NCI-H524 (cell line): ENCODE measurements at regions not wholly inside any gene's neighbourhood (a gene's known extent, or its start where the extent isn't known, plus 50 kb on each side); places are given as distances from the start of the nearest gene placed in this dataset.
"Not testable (repeated sequence)": the region's sequence is repeated elsewhere in the genome, so short reads cannot be mapped to it uniquely, and the experiment has no call there.

ENCODE experiments used
- DNase-seq, 2 experiments: peaks; one replicate each; lab custom pipeline; 2025; lab: John Stamatoyannopoulos, UW

DNA sequence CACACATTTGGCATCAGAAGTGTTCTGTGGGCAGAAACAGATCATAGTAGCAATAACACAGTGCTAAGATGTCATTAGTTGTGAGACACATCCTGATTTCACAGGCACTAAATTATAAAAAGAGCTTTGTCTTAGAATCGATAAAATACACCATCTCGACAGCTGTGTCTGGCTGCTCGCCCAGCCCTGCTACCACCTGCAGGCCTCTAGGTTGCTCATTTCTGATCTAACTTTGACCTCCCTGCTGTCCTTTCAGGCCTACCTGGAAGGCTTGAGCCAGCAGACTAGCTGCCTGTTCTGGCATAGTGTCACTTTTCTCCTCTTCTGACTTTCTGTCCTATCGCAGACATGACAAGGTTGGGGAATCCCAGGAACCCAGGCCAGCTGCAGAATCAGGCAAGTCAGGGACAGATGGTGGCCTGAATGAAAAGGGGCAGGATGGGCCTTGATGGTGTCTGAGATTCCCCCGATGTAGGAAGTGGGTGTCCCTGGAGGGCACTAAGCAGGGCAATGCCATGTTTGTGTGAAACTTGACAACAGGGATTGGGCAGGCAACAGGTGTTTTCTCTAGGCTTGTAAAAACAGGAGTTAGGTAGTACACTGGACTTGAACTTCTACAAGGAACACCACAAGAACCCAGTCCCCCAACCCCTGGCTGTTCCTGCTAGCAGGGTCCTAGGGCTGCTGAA lies 66.6 kb upstream of the RHOU start:
- DNase-seq: no peak

DNA sequence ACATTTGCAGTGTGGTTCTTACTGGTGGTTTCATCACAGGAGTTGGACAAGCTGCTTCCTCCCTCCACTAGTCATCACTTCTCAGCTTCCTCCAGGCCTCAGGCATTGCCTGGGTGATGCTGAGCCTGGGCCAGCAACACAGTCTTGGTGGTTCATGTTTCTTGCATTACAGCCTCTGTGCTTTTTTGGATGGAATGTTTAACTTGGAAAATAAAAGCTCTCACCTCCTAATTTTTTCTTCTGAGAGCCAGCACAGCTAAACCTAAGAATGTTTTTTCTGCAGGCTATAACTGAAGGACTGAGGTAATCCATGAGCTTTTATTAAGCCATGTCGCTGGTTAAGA lies 66.1 kb upstream of the RHOU start:
- DNase-seq: no peak

DNA sequence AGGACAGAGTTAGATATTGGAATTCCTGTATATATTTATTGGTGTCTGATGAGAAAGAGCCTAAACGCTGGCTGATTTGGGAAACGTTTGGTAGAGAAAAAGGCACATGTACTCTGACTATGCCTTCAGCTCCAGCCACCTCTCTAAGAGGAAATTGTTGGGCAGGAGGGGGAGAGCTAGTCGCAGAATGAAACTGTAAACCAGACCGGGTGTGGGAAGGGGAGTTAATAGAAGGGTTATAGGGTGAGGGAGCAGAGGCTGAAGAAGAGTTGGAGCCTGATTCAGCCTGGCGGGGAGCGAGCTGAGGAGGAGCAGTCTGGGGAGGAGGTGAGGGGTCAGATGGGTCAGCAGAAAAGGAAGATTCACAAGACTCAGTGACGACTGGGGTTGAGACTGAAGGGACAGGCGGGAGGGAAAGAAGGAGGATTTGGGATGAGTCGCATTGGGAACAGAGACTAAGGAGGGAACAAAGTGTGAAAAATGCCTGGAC lies 54.2 kb upstream of the RHOU start:
- not testable (repeated sequence) for DNase-seq

DNA sequence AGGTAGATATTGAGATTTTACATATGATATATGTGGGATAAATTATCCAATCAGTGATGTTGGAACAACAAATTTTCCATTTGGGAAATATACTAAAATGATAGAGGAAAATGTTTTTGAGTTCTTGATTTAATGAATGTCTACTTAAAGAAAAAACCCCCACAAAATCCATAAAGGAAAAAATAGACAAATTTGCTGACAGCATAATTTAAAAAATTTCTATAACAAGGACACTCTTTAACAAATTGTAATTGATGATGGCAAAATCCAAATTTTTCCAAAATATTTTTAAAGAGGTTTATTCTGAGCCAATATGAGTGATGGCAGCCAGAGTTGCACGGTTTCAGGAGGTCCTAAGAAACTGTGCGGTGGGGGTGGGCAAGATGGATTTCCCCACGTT lies 51.9 kb upstream of the RHOU start:
- DNase-seq: no peak

DNA sequence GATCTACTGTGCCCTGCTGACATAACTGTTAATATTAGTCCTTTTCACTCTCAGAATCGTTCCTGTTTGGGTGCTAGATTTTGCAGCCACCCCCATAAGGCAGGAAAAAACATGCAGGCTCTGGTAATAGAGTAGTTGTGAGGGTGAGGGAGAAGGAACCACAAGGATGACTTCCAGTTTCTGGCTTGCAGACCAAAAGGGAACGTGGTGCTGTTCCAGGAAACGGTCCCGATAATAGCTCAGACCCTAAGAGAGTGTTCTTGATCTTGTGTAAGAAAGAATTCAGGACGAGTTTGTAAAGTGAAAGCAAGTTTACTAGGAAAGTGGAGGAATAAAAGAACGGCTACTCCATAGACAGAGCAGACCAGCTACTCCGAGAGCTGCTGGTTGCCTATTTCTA lies 50.7 kb upstream of the RHOU start:
- no peak for DNase-seq

DNA sequence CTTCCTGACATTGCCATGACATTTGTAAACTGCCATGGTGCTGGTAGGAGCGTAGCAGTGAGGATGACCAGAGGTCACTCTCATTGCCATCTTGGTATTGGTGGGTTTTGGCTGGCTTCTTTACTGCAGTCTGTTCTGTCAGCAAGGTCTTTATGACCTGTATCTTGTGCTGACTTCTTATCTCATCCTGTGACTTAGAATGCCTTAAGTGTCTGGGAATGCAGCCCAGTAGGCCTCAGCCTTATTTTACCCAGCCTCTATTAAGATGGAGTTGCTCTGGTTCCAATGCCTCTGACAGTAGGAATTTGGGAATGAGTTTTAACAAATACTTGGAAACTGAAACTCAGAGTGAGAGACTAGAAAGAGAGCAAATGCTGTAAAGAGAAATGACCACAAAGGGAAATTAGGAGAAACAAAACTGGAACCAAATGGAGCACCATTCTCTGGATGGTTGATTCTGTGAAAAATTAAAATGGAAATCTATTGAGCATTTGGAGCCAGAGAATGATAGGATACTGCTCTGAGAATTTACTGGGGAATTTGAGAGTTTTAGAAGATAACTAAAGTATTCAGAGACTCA lies 50.1 kb upstream of the RHOU start:
- no peak for DNase-seq
